Central memory CD4-positive, alpha-beta T cell (primary cell): ENCODE measurements at regions not wholly inside any gene's neighbourhood (a gene's known extent, or its start where the extent isn't known, plus 50 kb on each side); places are given as distances from the start of the nearest gene placed in this dataset.
"Not testable (repeated sequence)": the region's sequence is repeated elsewhere in the genome, so short reads cannot be mapped to it uniquely, and the experiment has no call there.

ENCODE experiments used
- DNase-seq: peaks from one replicate; pipeline ENCODE4 v3.0.0; 2022

DNA sequence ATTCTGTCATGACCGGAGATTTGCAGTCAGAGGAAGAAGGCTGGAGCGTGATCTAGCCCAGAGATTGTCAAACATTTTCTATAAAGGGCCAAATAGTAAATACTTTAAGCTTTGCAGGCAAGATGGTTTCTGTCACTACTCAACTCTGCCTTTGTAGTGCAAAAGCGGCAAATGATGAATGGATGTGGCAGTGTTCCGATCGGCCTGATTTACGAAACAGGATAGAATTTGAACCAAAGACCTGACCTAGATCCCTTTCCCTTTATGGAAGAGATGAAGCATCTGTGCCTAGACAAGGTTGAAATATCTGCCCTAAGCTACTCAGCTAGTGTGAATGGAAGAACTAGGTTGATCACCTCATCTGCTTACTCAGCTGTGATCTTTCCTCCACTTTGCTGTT lies 209.5 kb downstream of the YTHDC2 start:
- DNase-seq = no peak

DNA sequence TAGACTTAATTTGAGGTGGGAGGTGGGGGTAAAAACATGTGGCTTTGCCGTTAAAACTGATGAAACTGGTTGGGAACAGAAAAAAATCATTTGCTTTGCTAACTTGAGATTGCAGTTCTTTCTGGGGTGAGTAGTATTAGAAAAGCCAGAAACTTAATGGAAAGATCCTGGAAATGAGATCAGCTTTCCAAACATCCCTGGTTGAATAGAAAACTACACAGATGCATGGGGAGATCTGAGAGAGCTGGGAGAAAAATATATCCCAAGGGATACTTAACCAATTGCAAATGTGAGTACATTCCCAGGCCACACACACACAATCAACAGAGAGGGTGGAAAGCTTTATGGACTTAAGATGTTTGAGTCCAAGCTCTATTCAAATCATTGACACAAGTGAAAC lies 222.3 kb downstream of the YTHDC2 start:
- no peak for DNase-seq

DNA sequence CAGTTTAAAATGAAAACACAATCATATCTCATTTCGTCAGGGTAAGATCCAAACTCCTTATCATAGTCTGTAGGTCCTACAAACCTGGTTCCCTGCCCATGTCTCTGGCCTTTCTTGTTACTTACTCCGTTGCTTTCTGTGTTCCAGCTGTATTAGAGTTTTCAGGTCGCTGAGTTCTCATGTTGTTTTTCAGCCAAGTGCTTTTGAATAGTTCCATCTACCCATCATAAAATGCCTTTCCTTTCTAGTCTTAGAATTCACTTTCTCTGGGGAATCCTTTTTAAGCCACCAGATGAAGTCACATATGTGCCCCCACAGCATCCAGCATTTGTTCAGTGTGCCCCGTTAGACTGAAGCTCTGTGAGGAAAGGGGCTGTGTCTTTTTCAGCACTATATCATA lies 228.7 kb downstream of the YTHDC2 start:
- no peak for DNase-seq

DNA sequence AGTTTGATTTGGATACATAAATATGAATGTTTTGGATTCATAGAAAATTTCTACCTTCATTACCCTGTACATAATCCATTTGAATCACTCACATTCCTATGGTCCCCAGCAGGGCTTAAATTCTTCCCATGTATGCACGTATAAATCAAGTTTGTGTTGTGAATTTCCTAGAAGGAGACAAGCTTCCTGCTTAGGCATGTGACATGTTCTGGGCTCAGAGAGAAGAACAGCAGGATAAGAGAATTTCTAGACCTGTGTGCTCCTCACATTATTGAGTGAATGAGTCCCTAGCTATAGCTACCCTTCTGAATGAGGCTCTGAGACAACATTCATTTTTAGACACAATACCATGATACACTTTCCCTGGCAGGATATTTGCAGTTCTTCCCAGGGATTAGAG lies 229.1 kb downstream of the YTHDC2 start:
- no peak for DNase-seq

DNA sequence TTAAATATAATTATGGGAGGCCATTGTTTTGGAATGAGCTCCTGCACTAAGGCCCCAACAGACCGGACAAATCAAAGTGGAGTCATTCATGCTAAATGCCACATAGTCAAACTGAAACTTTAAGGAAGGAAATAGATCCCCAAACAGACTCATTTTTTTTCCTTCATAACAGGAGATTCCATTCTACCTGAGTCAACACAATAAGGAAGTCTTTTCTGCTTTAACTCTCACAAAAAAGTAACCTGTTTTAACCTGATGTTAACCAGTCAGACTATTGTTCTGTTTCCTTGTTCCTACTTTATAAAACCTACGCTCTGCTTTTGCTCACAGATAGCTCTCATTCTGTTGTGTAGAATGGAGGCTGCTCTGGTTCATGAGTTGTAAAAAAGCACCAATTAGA lies 234.9 kb downstream of the YTHDC2 start:
- no peak for DNase-seq

DNA sequence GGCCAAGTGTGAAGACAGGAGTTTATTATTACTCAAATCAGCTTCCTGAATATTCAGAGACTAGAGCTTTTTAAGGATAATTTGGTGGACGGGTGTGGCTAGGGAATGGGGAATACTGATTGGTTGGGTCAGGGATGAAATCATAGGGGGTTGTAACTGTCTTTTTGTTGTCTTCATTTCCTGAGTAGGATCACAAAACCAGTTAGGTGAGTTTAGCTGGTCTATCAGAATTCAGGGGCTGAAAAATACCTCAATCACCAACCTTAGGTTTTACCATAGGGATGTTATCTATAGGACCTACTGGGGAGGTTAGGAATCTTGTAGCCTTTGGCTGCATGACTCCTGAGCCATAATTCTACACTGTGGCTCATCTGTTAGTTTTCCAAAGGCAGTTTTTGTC lies 235.8 kb downstream of the YTHDC2 start:
- no peak for DNase-seq

DNA sequence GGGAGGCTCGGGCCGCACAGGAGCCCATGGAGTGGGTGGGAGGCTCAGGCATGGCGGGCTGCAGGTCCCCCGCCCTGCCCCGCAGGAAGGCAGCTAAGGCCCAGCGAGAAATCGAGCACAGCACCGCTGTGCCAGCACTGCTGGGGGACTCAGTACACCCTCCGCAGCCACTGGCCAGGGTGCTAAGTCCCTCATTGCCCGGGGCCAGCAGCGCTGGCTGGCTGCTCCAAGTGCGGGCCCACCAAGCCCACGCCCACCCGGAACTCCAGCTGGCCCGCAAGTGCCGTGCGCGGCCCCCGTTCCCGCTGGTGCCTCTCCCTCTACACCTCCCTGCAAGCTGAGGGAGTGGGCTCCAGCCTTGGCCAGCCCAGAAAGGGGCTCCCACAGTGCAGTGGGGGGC lies 239.7 kb downstream of the YTHDC2 start:
- not testable (repeated sequence) for DNase-seq

DNA sequence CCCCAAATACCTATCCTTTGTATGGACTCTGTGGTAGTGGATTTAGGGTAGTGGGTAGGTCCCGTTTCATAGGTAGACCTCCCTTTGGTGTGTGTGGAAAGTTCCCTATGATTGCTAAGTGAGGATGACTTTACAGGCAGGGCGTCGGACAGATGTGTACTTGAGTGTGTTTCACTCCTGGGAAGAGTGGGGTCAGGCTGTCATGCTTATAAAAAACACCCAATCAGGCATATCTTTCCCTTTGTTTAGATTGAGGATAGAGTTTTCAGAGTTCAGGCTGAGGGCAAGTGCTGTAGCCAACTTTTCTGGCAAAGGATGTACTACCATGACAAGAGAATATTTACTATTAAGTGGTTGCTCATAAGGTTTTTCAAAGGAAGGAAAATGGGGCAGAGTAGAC lies 242.0 kb downstream of the YTHDC2 start:
- DNase-seq = no peak

DNA sequence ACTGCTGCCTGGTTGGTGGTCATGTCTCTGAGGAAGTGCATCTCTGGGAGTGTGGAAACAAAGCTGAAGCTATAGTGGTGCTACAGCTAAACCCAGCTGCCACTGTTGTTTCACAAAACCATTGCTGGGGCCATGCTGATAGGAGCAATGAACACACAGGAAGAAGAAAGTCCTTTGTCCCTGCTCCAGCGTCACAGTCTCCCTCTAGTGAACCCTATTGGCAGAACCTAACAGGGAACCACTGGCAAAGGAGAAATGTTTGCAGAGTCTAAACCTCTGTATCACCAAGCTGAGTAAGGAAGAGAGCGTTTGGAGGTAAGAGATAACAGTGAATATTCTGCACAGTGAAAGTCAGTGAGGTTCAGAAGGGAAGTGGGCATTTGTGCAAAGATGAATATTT lies 244.0 kb downstream of the YTHDC2 start:
- DNase-seq = no peak

DNA sequence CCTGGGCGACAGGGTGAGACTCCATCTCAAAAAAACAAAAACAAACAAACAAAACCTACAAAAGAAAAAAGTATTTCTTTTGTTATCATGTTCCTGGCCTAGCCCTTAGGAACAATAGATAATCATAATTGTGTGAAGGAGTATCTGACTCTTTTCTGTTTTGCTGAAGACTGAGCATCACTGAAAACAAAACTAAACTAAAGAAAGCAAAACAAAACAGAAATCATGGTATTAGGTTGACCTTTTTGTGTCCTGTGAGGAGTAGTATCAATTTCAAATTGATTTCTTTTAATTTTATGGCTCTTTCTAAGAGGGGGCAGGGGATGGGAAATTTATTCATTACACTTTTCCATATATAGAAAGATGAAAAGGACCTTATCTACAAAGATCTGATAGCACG lies 246.0 kb downstream of the YTHDC2 start:
- no peak for DNase-seq

DNA sequence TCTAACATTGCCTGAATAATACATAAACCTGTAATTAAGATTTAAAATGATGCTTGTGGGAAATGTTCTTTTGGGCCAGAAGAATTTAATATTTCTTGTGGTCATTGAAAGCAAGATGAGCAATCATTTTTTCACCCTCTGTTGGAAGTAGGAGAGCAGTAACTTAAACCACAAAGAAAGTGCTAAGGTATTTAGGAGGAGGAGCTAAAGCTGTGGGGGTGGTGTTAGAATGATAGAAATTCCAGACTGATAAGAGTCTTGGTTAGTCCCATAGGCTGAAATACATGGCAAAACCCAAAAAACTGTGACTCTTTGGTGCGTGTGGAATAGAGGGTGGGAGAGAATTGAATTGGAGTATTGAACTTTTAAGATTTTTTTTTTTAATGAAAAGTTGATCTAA lies 247.0 kb downstream of the YTHDC2 start:
- DNase-seq = no peak

DNA sequence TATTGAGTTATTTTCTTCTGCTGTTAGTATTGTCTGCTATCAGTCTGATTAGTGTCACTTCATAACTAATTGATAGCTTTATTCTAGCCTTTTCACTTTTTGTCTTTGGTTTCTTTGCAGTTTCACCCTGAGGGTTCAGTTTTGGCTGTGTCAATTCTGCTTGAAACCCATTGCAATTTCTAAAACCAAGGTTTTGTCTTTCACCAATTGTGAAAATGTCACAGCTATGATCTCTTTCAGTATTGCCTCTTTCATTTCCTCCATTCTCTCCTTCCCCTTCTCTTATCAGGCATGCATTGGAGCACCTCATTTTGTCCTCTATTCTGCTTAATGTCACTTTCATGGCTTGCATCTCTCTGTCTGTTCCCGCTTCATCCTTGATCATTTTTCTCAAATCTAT lies 248.1 kb downstream of the YTHDC2 start:
- DNase-seq = no peak

DNA sequence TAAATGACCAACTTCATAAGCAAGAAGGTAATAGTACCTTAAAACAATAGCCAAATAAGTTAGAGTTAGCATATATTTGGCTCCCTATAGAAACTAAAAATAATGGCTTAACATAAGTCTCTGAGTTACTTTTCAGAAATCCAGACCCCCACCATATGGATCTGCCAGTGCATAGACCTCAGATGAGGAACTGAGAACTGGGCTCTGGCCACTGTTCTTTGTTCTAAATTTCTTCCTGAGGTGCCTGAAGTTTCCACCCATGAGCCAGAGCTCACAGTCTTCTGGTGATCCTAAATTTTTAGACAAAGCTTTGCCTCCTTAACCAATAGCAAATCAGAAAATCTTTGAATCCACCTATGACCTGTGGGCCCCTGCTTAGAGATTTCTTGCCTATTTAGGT lies 250.9 kb downstream of the YTHDC2 start:
- no peak for DNase-seq

DNA sequence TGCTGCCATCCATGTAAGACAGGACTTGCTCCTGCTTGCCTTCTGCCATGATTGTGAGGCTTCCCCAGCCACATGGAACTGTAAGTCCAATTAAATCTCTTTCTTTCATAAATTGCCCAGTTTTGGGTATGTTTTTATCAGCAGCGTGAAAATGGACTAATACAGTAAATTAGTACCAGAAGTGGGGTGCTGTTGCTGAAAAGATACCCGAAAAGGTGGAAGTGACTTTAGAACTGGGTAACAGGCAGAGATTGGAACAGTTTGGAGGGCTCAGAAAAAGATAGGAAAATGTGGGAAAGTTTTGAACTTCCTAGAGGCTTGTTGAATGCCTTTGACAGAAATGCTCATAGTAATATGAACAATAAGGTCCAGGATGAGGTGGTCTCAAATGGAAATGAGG lies 253.3 kb downstream of the YTHDC2 start:
- DNase-seq = not testable (repeated sequence)

DNA sequence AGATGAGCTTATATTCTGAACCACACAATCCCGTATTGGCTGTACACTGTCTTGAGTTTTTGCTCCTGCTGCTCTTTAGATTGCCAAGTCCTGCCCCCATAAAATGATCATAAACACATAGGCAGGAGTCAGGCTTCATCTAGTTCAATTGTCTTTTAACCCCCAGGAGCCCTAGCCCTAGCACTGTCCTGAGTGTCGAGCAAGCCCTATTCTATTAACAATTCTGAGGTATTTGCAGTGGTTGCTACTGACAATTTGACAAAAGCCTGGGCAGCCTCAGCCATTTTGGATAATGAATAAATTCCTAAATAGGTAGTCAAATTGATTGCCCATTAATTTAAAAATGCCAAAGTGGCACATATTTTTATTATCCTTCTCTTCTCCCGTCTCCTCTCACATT lies 257.2 kb downstream of the YTHDC2 start:
- no peak for DNase-seq

DNA sequence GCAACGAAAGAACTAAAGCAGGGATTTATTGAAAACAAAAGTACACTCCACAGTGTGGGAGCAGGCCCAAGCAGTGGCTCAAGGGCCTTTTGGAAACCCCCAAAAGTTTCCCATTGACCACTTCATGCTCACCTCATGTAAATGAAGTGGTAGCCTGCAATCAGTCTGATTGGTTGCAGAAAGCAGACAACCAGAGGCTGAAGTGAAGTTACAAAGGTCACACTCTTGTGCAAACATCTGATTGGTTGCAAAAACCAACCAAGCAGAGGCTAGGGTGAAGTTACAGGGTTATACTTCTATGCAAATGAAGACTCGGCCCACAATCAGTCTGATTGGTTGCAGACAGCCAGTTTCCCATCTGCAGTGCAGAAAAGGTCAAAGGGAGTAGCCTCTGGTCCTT lies 258.0 kb downstream of the YTHDC2 start:
- no peak for DNase-seq

DNA sequence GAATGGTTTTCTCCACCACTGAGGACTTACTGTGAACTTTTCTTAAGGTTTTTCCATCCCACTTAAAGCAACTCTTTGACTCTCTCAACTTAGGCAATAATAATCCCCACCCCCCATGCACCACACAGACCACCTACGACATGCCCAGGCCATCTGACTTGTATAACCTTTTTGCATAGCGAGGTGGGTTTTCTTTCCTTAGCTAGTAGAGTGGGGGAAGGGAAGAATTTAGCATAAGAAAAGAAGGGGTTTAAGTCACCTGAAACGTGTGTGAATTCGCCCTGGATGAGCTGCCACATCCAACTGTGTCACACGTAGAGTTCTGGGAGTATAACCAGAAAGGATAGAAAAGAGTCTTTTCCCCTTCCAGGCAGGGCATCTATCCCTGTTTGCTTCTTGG lies 262.7 kb downstream of the YTHDC2 start:
- no peak for DNase-seq

DNA sequence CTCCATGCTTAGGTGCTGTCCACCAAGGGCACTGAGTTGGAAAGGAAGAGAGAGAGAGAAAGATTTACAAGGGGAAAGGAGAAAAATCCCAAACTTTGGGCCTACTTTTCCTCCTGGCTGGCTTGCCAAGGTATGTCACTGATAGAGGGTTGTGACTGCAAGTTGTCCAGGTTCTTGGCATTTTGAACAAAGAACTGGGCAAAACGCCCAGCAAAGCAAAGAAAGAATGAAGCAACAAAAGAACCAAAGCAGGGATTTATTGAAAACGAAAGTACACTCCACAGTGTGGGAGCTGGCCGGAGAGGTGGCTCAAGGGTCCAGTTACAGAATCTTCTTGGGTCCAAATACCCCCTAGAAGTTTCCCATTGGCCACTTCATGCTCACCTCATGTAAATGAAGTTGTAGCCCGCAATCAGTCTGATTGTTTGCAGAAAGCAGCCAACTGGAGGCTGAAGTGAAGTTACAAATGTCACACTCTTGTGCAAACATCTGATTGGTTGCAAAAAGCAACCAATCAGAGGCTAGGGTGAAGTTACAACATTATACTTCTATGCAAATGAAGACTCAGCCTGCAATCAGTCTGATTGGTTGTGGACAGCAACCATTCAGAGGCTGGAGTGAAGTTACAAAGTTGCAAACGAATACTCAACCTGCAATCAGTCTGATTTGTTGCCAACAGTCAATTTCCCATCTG lies 263.5 kb downstream of the YTHDC2 start:
- no peak for DNase-seq

DNA sequence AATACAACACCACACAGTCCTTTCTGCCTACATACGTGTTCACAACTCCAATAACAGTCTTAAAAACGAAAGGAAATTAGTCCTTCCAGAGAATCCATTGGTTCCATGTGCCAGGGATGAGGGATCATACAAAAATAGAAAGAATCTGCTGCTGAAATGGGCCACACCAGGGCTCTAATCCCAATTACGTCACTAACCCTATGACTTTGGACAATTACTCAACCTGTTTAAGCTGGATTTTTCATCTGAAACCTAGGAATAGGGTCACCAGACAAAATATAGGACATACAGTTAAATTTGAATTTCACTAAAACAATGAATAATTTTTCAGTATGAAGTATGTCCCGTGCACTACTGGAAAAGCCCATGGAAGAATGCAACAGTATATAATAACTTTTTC lies 264.7 kb downstream of the YTHDC2 start:
- DNase-seq = no peak

DNA sequence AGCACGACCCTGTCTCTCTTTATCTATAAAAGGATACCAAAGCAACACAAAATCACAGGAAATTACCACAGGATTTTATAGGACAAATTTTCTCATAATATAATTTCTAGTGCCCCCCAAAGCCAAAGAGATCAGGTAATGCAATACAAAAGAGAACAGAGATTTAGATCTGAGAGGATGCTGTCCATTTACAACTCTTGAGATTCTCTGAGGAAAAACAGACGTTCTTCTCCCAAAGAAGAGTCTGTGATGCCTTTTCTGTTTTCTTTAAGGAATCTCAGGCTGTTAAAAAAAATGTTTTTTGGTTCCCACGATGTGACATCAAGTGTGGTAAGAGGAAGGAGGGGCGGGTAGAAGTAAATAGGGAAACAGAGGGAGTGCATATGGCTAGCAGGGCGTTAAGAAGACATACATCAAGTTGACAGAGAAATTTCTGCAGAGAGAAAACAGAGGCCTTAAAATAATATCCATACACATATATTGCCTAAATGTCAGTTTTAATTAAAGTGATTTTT lies 274.7 kb downstream of the YTHDC2 start:
- no peak for DNase-seq

DNA sequence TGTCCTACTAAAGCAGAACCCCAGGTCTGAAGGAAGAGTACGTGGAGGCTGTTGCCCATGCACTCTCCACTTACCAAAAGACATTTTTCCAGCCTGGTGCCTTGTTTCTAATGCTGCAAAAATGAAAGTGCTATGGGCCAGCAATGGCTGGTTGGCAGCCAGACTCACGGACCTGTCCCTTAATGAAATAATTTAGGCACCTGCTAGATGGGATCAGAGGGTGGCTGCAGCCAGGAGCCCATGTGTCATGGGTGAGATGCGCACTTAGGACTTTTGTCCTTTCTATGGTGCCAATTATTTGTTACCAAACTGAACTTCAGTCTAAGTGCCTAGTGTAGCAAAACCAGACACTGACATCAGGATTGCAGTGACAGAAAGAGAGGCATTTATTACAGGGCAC lies 276.3 kb downstream of the YTHDC2 start:
- no peak for DNase-seq

DNA sequence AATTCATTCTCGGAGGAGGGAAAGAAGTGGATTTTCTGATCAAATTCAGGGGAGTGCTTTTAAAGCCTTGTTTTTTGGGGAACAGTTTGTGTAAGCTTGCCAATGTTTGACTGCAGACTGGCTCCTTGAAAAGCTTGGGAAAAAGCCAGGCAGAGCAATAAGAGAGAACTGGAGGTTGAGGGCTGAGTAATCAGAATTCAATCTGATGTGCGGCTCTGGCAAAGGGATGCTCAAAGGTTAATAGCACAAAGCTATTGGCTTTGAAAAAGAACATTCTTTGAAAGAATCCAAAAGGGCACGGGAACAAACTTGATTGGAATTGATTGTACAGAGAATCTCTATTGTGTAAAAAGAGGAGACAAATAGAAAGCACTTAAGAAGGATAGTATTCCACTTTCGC lies 279.3 kb downstream of the YTHDC2 start:
- DNase-seq = no peak

DNA sequence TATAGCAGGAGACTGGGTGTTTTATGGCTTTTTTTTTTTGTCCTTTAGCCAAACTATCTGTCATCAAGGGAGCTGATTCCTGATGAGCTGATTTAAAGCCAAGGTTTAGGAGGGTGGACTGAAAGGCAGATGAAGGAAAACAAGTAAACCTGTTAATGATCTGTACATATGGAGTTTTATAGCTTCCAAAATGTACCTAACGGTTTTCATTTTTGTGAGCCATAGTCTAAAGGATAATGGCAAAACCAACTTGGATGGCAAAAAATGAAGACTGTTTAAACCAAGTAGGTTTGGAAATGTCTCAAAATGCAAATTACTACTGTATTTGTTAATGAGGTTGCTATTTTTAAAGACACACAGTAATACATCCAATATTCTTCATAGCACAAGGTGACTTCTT lies 281.5 kb downstream of the YTHDC2 start:
- DNase-seq = no peak

DNA sequence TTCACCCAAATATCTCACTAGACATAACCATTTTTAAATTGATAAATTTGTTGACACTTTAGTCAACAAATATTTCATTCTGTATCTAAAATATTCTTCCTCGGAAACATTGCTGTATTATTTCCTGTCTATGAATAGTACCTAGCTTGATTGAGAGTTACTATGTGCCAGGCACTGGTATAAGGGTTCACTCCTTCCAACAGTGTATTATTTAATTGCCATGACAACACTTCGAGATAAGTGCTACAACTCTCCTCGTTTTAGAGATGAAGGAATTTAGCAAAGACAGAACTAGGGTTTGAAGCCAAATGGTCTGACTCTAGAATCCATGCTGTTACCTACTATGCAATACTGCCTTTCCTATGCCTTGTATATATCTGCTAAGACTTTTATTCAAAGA lies 287.2 kb downstream of the YTHDC2 start:
- no peak for DNase-seq

DNA sequence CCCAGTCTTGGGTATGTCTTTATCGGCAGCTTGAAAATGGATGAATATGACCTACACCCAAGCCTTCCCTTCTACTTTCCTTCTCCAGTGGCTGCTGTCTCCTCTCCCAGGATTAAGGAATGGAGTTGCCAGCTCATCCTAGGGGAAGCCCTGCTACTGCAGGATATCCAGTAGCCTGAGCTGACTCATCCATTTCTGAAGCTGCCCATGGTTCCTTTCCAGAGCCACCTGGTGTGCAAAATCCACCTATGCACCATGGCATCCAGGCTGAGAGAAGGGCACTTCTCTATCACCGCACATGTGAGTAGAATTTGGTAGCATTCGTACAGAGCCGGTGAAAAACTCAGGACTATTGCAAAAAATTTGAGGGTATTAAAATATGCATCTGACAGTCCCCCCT lies 290.8 kb downstream of the YTHDC2 start:
- DNase-seq = no peak
